Uterus (tissue), 3 donors: ENCODE measurements at regions not wholly inside any gene's neighbourhood (a gene's known extent, or its start where the extent isn't known, plus 50 kb on each side); places are given as distances from the start of the nearest gene placed in this dataset.

ENCODE experiments used
- DNase-seq, 2 donors: peaks; one replicate each; pipeline ENCODE4 v3.0.0-alpha.2; 2019 to 2020
- H3K27ac ChIP-seq, 2 donors: fragments of 200-600 bp; sonication (generic); 1 replicate in 1 of 2; 2 replicates in 1 of 2; pipeline ENCODE4 v1.5.1; 2016 to 2018
- H3K27me3 ChIP-seq, 2 donors: fragments of 200-600 bp; sonication (generic); one replicate each; pipeline ENCODE4 v1.5.1; 2018 to 2019; ENCODE audit warnings: control low read depth in 1 of 2
- H3K36me3 ChIP-seq, 2 donors: fragments of 200-600 bp; sonication (generic); one replicate each; pipeline ENCODE4 v1.5.1; 2019; ENCODE audit warnings: control low read depth in 1 of 2
- H3K4me1 ChIP-seq, 2 donors: fragments of 200-600 bp; sonication (generic); one replicate each; pipeline ENCODE4 v1.5.1; 2018 to 2019; ENCODE audit warnings: control low read depth in 1 of 2
- H3K4me3 ChIP-seq, 2 donors: fragments of 200-600 bp; sonication (generic); 1 replicate in 1 of 2; 2 replicates in 1 of 2; pipeline ENCODE4 v1.5.1; 2018 to 2019; ENCODE audit warnings: mild to moderate bottlenecking in 1 of 2
- H3K9me3 ChIP-seq, 2 donors: fragments of 200-600 bp; sonication (generic); one replicate each; pipeline ENCODE4 v1.5.1; 2019; ENCODE audit warnings: control low read depth in 1 of 2
- CTCF ChIP-seq, 4 experiments: fragments of 200-600 bp in 2 of 4; fragments of 450-650 bp in 2 of 4; sonication (generic) in 2 of 4; IDR thresholded peaks; one replicate each; pipeline ENCODE4 v1.5.1; 2016 to 2019; ENCODE audit warnings: antibody characterized with exemption in 4 of 4, mild to moderate bottlenecking in 2 of 4, moderate library complexity in 1 of 4
- POLR2A ChIP-seq, 2 donors: fragments of 450-650 bp; IDR thresholded peaks; one replicate each; pipeline ENCODE4 v1.6.1; 2016; ENCODE audit warnings: antibody characterized with exemption in 2 of 2, mild to moderate bottlenecking in 1 of 2, moderate library complexity in 1 of 2
- intact Hi-C: fragments of 100-400 bp; cut with DNase I; formaldehyde crosslinking; loops from one replicate; pipeline ENCODE4 v1.15.1; 2023; ENCODE audit warnings: low total_unique reads
- donor health status: DM: yes; HTN: yes; CAD: no.

GRCh38 chr15:91471468-91471867, 371.4 kb downstream of the SV2B start:
- Histone ChIP-seq H3K9me3 (no peaks in the 10 kb centered on the region), H3K4me3 (no peak overlapping the region), H3K27me3 (no peaks in the 10 kb centered on the region), H3K27ac (no peak overlapping the region), H3K36me3 (peaks cover 0 to 4% of the 10 kb centered on the region in 2 donors), H3K4me1 (no peaks in the 10 kb centered on the region)
- peak; percentile 53 to 58 for DNase-seq
- intact Hi-C loops, result no loop called here
- TF ChIP-seq POLR2A (IDR thresholded peaks at IDR 0.05) (no peak), CTCF (IDR thresholded peaks at IDR 0.05) (no peak)

GRCh38 chr15:91472316-91472756, 372.3 kb downstream of the SV2B start:
- Histone ChIP-seq H3K27me3 (no peaks in the 10 kb centered on the region), H3K36me3 (peaks cover 0 to 4% of the 10 kb centered on the region in 2 donors), H3K4me1 (no peaks in the 10 kb centered on the region), H3K9me3 (no peaks in the 10 kb centered on the region), H3K4me3 (no peak overlapping the region), H3K27ac (no peak overlapping the region)
- intact Hi-C loops, result no loop called here
- no peak for DNase-seq
- TF ChIP-seq CTCF (IDR thresholded peaks at IDR 0.05), result no peak
- no peak for TF ChIP-seq POLR2A (IDR thresholded peaks at IDR 0.05)

DNA sequence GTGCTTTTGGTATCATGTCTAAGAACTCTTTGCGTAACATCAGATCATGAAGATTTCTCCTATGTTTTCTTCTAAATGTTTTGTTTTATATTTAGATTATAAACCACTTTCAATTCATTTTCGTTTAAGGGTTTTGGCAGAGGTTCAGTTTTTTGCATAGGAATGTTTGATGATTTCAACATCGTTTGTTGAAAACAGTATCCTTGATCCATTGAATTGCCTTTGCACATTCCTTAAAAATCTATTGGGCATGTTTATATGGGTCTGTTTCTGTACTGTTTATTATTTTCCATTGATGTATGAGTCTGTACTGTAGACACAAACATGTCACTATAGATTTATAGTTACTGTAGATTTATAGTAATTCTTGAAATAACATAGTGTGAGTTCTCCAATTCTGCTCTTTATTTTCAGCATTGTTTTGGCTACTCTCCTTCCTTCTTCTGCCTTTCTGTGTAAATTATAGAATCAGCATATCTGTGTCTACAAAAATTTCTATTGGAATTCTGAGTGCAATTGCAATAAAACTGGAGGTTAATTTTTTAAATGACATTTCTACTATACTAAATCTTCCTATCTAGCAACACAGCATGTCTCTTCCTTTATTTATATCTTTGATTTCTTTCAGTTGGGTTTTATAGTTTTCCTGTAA, 374.0 kb downstream of the SV2B start:
- Histone ChIP-seq H3K4me3 (no peak overlapping the region), H3K27ac (no peak overlapping the region), H3K36me3 (peaks cover 0 to 4% of the 10 kb centered on the region in 2 donors), H3K9me3 (no peaks in the 10 kb centered on the region), H3K4me1 (no peaks in the 10 kb centered on the region), H3K27me3 (no peaks in the 10 kb centered on the region)
- intact Hi-C loops, result no loop called here
- TF ChIP-seq POLR2A (IDR thresholded peaks at IDR 0.05) (no peak), CTCF (IDR thresholded peaks at IDR 0.05) (no peak)
- no peak for DNase-seq

- Histone ChIP-seq H3K4me1 (no peaks in the 10 kb centered on the region), H3K36me3 (peaks cover 0 to 4% of the 10 kb centered on the region in 2 donors), H3K27ac (no peak overlapping the region), H3K4me3 (no peak overlapping the region), H3K9me3 (no peaks in the 10 kb centered on the region), H3K27me3 (no peaks in the 10 kb centered on the region)
- intact Hi-C loops, result no loop called here
- no peak for DNase-seq
- no peak for TF ChIP-seq CTCF (IDR thresholded peaks at IDR 0.05)
- no peak for TF ChIP-seq POLR2A (IDR thresholded peaks at IDR 0.05)
These were observed 376.6 kb upstream of the SLCO3A1 start for GRCh38 chr15:91476861-91477260.

DNA sequence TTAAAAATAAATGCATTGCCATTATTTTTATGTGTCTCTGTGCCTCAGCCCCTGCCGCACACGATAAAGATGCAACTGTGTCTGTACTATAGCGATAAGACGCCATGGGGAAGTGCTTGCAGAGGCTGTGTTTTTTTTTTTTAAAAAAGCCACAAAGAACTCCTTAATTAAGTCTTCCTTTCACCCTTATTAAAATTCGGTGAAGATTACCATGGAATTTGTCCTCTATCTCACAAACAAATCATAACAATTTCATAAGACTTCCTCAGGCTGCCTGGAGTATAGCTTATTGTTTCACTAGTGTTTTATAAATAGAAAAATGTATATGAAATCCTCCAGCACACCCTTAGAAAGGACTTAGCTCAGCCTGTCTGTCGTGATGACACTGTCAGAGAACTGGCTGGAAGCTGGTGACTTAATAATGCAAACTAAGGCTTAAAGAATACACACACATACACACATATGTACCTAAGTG, 374.8 kb upstream of the SLCO3A1 start:
- Histone ChIP-seq H3K9me3 (no peaks in the 10 kb centered on the region), H3K4me3 (no peak overlapping the region), H3K27ac (no peak overlapping the region), H3K27me3 (no peaks in the 10 kb centered on the region), H3K4me1 (no peaks in the 10 kb centered on the region), H3K36me3 (peaks cover 0 to 4% of the 10 kb centered on the region in 2 donors)
- no peak for TF ChIP-seq CTCF (IDR thresholded peaks at IDR 0.05)
- intact Hi-C loops, result no loop called here
- DNase-seq, result no peak
